ENCODE measurements at regions not wholly inside any gene's neighbourhood (a gene's known extent, or its start where the extent isn't known, plus 50 kb on each side); places are given as distances from the start of the nearest gene placed in this dataset.

GRCh38 chr9:83146325-83146724 is 83.4 kb upstream of the RASEF start:
- Histone ChIP-seq H3K9me3 (ENCODE audit: low read depth) (no peaks in the 10 kb centered on the region), H3K27ac (no peak overlapping the region), H3K4me3 (no peak overlapping the region), H3K36me3 (no peaks in the 10 kb centered on the region), H3K27me3 (peaks cover 11% of the 10 kb centered on the region), H3K4me1 (ENCODE audit: low read depth) (no peaks in the 10 kb centered on the region)
- DNase-seq (ENCODE audit: low read depth in 1 of 2, low spot score in 1 of 2), result no peak
- no peak for TF ChIP-seq CTCF (IDR thresholded peaks at IDR 0.05; ENCODE audit: low read depth, low read length)

DNA sequence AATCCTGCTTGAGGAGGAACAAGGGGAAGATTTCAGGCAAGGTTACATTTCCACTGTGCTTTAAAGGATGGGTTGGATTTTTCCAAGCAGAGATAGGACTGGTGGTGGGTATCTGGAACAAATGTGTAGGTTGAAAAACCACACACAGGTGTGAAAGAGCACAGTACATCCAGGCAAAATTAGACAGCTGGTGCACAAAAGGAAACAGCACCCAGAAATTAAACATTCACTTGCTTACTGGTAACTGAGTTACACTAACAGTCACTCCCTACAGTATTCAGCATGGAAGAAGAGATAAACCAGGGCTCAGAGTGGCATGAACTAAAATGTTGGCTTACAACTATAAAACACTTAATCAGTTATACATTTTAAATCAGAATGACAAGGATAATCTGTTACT is 81.5 kb upstream of the RASEF start:
- no peak for TF ChIP-seq CTCF (IDR thresholded peaks at IDR 0.05; ENCODE audit: low read depth, low read length)
- Histone ChIP-seq H3K36me3 (no peaks in the 10 kb centered on the region), H3K4me1 (ENCODE audit: low read depth) (no peaks in the 10 kb centered on the region), H3K27ac (no peak overlapping the region), H3K27me3 (peaks cover 15% of the 10 kb centered on the region), H3K9me3 (ENCODE audit: low read depth) (no peaks in the 10 kb centered on the region), H3K4me3 (no peak overlapping the region)
- DNase-seq (ENCODE audit: low read depth in 1 of 2, low spot score in 1 of 2), result no peak

GRCh38 chr9:83142389-83142788 is 79.4 kb upstream of the RASEF start:
- H3K4me3 ChIP-seq, result no peak overlapping the region
- DNase-seq (ENCODE audit: low read depth in 1 of 2, low spot score in 1 of 2), result no peak
- H3K27ac ChIP-seq, result no peak overlapping the region
- no peaks in the 10 kb centered on the region for H3K36me3 ChIP-seq
- H3K9me3 ChIP-seq (ENCODE audit: low read depth), result no peaks in the 10 kb centered on the region
- no peaks in the 10 kb centered on the region for H3K4me1 ChIP-seq (ENCODE audit: low read depth)
- no peak for TF ChIP-seq CTCF (IDR thresholded peaks at IDR 0.05; ENCODE audit: low read depth, low read length)
- peaks cover 24% of the 10 kb centered on the region for H3K27me3 ChIP-seq

GRCh38 chr9:83141887-83142286 is 78.9 kb upstream of the RASEF start:
- no peak for TF ChIP-seq CTCF (IDR thresholded peaks at IDR 0.05; ENCODE audit: low read depth, low read length)
- H3K4me3 ChIP-seq, result no peak overlapping the region

DNA sequence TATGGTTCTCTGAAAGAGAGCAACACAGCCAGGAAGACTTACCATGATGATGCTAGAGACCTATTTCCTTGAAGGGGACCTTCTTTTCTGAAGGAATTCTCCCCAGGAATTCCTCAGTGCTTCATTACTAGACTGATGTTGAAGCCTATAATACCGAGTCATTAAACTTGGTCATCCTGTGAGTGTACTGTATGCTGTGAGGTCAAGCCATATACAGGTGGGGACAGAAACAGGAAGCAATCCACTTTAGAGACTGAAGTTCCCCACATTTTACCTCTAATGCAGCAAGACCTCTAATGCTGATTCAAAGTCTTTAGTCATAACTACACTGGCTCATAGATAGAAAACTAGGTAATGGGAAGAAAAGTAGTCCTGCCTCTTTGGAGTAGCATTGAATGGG is 77.1 kb upstream of the RASEF start:
- Histone ChIP-seq H3K4me1 (ENCODE audit: low read depth) (no peaks in the 10 kb centered on the region), H3K27me3 (peaks cover 41% of the 10 kb centered on the region), H3K36me3 (no peaks in the 10 kb centered on the region), H3K27ac (no peak overlapping the region), H3K4me3 (no peak overlapping the region), H3K9me3 (ENCODE audit: low read depth) (no peaks in the 10 kb centered on the region)
- no peak for DNase-seq (ENCODE audit: low read depth in 1 of 2, low spot score in 1 of 2)
- TF ChIP-seq CTCF (IDR thresholded peaks at IDR 0.05; ENCODE audit: low read depth, low read length), result no peak

More at GRCh38 chr9:83141887-83142286, 78.9 kb upstream of the RASEF start:
- DNase-seq (ENCODE audit: low read depth in 1 of 2, low spot score in 1 of 2), result no peak
- H3K4me1 ChIP-seq (ENCODE audit: low read depth), result no peaks in the 10 kb centered on the region
- H3K27me3 ChIP-seq, result peaks cover 29% of the 10 kb centered on the region
- H3K27ac ChIP-seq, result no peak overlapping the region
- H3K9me3 ChIP-seq (ENCODE audit: low read depth), result no peaks in the 10 kb centered on the region
- no peaks in the 10 kb centered on the region for H3K36me3 ChIP-seq

Measured in cardiac muscle cell (in vitro differentiated cells and primary cell).